C1 segment of cervical spinal cord (tissue), 14 donors: ENCODE measurements at regions not wholly inside any gene's neighbourhood (a gene's known extent, or its start where the extent isn't known, plus 50 kb on each side); places are given as distances from the start of the nearest gene placed in this dataset.
"Not testable (repeated sequence)": the region's sequence is repeated elsewhere in the genome, so short reads cannot be mapped to it uniquely, and the experiment has no call there.

Experiments used
- DNase-seq, 14 donors: peaks; one replicate each; lab custom pipeline; 2025; lab: John Stamatoyannopoulos, UW

DNA sequence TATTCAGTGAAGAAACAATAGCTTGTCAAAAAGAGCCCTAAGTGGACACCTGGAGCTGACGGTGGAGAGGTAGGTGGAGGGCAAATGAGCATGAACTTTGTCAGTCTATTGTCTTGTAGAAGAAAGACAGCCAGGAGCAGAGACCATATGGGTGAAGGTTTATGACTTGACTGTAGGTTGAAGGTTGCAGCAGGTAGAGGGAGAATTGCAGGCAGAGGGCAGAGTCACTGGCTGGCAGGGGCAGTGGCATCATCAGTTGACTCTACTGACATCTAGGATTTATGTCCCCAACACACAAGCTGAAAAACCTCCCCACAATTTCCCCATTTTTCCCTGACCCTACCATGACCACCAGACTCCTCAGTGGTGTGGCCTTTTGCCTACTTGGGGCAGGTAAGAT, 243.6 kb upstream of the PRSS58 start:
- DNase-seq: no peak

DNA sequence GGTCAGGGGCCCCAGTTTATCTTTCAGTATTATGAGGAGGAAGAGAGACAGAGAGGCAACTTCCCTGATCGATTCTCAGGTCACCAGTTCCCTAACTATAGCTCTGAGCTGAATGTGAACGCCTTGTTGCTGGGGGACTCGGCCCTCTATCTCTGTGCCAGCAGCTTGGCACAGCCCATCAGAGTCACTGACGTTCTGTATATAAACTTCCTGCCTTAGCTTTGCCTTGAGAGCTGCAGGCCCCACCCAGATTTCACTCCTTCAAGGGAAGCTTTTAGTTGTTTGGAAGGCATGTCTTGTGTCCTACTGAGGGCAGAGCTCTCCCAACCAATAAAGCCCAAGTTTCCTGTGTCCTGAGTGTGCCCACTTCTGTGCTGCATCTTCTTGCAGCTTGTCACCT, 242.5 kb upstream of the PRSS58 start:
- DNase-seq: no peak

GRCh38 chr7:142499635-142500034, 241.8 kb upstream of the PRSS58 start:
- no peak for DNase-seq

DNA sequence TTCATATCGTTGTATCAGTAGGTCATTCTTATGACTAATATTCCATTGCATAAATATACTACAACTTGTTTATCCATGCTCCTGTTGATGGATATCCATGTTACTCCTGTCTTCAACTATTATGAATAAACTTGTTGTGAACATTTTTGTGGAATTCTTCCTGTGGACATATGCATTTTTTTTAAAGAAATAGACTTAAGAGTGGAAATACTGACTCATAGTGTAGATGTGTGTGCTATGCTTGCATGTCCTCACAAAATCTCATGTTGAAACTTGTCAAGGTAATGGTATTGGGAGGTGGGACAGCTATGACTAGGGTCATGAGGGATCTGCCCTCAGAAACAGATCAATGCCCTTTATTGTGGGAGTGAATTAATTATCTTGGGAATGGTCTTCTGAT, 240.5 kb upstream of the PRSS58 start:
- DNase-seq: no peak

GRCh38 chr7:142496545-142496991, 238.7 kb upstream of the PRSS58 start:
- DNase-seq: peak in 2 of 14 donors; percentile 11 to 19

GRCh38 chr7:142495879-142496278, 238.0 kb upstream of the PRSS58 start:
- not testable (repeated sequence) for DNase-seq

DNA sequence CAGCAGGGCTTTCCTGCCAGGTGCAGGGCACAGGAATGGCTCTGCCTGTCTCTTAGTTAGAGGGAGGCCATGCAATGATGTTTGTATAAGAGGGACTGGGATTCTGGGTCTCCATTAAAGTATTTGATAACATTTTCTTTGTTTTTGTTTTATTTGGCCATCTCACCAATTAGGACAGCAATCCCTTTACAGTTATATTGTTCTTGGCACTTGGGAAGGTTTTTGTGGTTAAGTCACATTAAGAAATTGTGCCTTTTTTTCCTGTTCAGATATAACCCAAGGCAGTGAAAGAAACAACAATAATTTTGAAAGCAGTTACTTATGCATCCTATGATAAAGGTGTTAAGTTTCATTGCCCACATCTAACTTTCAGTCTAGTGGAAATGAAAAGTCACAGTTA, 237.4 kb upstream of the PRSS58 start:
- not testable (repeated sequence) for DNase-seq

DNA sequence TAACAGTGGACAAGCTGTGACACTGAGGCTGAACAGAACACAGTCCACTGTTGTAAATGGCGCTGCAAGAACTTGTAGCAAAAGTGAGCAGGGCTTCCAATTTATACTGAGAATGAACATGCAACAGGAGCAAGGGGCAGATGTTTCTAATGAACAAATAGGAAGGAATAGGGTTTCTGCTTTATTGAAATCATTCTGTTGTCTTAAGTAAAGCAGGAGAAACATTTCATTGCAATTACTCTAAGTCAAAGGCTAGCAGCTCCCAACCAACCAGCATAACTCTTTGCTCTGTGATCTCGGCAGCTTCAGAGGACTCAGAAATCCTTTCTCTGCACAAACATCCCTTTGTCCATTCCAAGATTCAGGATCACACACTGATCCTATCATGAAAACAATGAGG, 236.2 kb upstream of the PRSS58 start:
- DNase-seq: no peak

GRCh38 chr7:142488842-142489241, 231.0 kb upstream of the PRSS58 start:
- no peak for DNase-seq

- no peak for DNase-seq
These were observed 230.3 kb upstream of the PRSS58 start for GRCh38 chr7:142488036-142488633.

DNA sequence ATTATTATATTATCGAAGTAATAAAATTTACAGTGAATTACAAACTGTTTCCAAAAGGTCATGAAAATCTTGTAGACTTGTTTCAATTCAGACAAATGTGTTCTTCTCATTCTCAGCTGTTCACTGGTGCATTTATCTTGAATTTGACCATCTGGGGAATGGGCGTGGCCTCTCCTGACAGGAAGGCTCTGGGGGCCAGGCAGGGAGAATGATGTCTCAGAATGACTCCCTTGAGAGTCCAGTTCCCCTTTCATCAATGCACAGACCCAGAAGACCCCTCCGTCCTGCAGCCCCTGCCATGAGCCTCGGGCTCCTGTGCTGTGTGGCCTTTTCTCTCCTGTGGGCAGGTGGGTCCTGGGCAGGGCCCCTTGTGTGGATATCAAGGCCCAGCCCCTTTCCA, 229.7 kb upstream of the PRSS58 start:
- not testable (repeated sequence) for DNase-seq

GRCh38 chr7:142487124-142487523, 229.3 kb upstream of the PRSS58 start:
- DNase-seq: no peak

- DNase-seq: peak in 1 of 14 donors; percentile 9
These were observed 227.9 kb upstream of the PRSS58 start for GRCh38 chr7:142485617-142486226.

- DNase-seq: no peak
These were observed 225.9 kb upstream of the PRSS58 start for GRCh38 chr7:142483659-142484317.

DNA sequence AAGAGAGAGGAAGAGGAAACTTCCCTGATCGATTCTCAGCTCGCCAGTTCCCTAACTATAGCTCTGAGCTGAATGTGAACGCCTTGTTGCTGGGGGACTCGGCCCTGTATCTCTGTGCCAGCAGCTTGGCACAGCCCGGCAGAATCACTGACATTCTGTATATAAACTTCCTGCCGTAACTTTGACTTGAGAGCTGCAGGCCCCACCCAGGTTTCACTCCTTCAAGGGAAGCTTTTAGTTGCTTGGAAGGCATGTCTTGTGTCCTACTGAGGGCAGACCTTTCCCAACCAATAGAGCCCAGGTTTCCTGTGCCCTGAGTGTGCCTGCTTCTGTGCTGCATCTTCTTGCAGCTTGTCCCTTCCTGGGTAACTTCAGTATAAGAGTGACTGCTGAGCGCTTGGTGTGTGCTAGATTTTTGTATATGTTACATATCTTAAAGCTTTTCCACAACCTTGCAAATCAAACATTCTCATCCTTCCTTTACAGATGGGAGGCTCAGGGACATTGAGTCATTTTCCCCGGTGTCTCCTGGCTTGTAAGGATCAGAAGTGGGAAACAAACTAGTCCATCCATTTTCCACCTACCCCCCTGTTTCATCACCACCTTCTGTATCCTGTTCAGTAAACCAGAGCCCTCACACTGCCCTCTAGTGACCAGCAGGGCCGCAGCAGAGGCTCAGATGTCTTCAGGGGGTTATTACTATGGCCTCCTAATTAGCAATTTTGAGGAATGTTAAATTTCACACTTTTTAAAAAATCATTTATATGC, 225.2 kb upstream of the PRSS58 start:
- DNase-seq: peak in 5 of 14 donors; percentile 7 to 43 (median 17)

DNA sequence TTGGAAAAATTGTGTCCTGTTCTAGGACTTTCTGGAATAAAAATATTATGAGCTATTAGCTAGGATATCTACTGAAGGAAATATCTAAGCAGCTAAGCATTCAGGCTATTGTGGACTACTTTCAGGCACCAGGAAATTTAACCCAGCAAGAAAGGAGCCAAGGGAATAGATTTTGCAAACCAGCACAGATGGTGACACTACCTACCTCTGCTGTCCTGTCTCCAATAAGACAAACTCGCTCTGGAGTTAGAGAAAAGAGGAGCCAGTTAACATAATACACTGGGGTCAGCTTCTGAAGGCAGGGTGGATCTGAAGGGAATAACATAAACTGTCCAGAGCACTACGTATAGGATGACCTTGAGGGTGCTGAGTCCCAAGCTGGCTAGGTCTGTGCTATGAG, 223.7 kb upstream of the PRSS58 start:
- no peak for DNase-seq

- DNase-seq: peak in 6 of 14 donors; percentile 14 to 48 (median 26)
These were observed 220.8 kb upstream of the PRSS58 start for GRCh38 chr7:142478479-142479220.

- DNase-seq: not testable (repeated sequence)
These were observed 219.9 kb upstream of the PRSS58 start for GRCh38 chr7:142477801-142478200.

DNA sequence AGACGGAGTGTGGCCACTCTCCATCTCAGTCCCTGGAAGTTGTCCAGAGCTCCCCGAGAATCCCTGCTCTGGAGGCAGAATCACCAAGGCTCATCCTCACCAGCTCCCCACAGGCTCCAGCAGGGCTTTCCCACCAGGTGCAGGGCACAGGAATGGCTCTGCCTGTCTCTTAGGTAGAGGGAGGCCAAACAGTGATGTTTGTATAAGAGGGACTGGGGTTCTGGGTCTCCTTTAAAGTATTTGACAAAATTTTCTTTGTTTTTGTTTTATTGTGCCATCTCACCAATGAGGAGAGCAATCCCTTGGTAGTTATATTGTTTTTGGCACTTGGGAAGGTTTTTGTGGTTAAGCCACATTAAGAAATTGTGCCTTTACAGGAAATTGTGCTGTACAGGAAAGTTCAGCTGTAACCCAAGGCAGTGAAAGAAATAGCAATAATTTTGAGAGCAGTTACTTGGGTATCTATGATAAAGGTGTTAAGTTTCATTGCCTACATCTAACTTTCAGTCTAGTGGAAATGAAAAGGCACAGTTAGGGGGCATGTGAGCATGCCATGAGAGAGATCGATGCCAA, 219.3 kb upstream of the PRSS58 start:
- DNase-seq: no peak

GRCh38 chr7:142476077-142476476, 218.2 kb upstream of the PRSS58 start:
- DNase-seq: no peak

DNA sequence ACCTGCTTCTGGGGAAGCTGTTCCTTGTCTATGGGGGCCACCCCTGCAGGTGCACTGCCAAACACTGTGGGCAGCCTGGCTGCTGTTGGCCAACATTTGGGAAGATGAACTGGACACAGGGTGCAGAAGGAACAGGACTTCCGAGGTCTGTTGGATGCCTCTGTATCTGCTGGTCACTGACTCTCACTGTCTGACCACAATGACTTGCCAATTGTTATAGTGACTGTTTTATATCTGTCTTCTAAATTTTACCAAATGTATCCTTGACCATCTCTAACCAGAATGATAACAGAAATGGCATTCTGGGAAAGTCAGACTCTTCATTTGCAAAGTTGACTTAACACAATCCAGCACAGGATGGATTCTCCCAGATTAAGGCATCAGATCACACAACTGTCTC, 214.0 kb upstream of the PRSS58 start:
- no peak for DNase-seq
